Fibroblast of lung (primary cell): ENCODE measurements at regions not wholly inside any gene's neighbourhood (a gene's known extent, or its start where the extent isn't known, plus 50 kb on each side); places are given as distances from the start of the nearest gene placed in this dataset.

ENCODE experiments used
- EZH2 ChIP-seq: IDR thresholded peaks from 2 replicates; pipeline ENCODE4 v1.5.1; 2012; ENCODE audit warnings: low read length, control low read depth, mild to moderate bottlenecking; ENCODE audit errors: missing control alignments
- TF ChIP-seq, protein P1 (sequence below), 2 donors: IDR thresholded peaks in 1 of 2; conservative IDR thresholded peaks in 1 of 2; 1 replicate in 1 of 2; 2 replicates in 1 of 2; pipeline ENCODE4 v1.5.1; 2011 to 2012; ENCODE audit warnings: low read length in 2 of 2, control low read depth in 1 of 2, inconsistent platforms in 1 of 2, low read depth in 1 of 2, mild to moderate bottlenecking in 1 of 2

DNA sequence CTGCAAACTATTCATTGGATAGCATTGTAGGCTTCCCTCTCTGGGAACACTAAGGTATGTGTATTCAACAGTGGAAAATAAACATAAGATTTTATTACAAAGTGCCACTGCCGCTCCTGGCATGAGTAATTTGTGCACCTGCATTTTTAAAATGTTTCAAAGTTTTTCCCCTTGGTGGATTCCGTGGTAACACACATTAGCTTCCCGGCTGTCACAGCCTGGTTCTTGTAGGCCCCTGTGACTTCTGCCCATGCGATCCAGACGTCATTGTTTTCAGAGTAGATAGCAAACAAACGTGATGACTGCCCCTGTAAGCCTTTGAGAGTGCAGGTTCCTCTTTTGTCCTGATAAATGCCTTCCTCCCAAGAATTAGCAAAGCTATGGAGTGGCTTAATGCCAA is 421.0 kb downstream of the ZNF521 start:
- TF ChIP-seq, protein P1, sequence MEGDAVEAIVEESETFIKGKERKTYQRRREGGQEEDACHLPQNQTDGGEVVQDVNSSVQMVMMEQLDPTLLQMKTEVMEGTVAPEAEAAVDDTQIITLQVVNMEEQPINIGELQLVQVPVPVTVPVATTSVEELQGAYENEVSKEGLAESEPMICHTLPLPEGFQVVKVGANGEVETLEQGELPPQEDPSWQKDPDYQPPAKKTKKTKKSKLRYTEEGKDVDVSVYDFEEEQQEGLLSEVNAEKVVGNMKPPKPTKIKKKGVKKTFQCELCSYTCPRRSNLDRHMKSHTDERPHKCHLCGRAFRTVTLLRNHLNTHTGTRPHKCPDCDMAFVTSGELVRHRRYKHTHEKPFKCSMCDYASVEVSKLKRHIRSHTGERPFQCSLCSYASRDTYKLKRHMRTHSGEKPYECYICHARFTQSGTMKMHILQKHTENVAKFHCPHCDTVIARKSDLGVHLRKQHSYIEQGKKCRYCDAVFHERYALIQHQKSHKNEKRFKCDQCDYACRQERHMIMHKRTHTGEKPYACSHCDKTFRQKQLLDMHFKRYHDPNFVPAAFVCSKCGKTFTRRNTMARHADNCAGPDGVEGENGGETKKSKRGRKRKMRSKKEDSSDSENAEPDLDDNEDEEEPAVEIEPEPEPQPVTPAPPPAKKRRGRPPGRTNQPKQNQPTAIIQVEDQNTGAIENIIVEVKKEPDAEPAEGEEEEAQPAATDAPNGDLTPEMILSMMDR (conservative IDR thresholded peaks at IDR 0.05 in 1 of 2, IDR thresholded peaks at IDR 0.05 in 1 of 2; ENCODE audit: low read depth in 1 of 2, low read length in 2 of 2) = no peak
- TF ChIP-seq EZH2 = no peak
